Superior temporal gyrus (tissue), 1 donor: ENCODE measurements at regions not wholly inside any gene's neighbourhood (a gene's known extent, or its start where the extent isn't known, plus 50 kb on each side); places are given as distances from the start of the nearest gene placed in this dataset.

Source experiments
- DNase-seq: peaks from one replicate; pipeline ENCODE4 v3.0.0-alpha.2; 2016; ENCODE audit errors: extremely low spot score

GRCh38 chr5:125203912-125204311 is 457.5 kb upstream of the ZNF608 start:
- DNase-seq: no peak

GRCh38 chr5:125205601-125206225 is 459.3 kb upstream of the ZNF608 start:
- no peak for DNase-seq

GRCh38 chr5:125207856-125208255 is 461.4 kb upstream of the ZNF608 start:
- DNase-seq: no peak

- no peak for DNase-seq
These were observed 463.2 kb upstream of the ZNF608 start for GRCh38 chr5:125209650-125210049.

- no peak for DNase-seq
These were observed 464.0 kb upstream of the ZNF608 start for GRCh38 chr5:125210242-125210947.

GRCh38 chr5:125214080-125214479 is 467.6 kb upstream of the ZNF608 start:
- no peak for DNase-seq

- no peak for DNase-seq
These were observed 469.2 kb upstream of the ZNF608 start for GRCh38 chr5:125215593-125215992.

- DNase-seq: no peak
These were observed 473.3 kb upstream of the ZNF608 start for GRCh38 chr5:125219710-125220109.

GRCh38 chr5:125220284-125220683 is 473.8 kb upstream of the ZNF608 start:
- DNase-seq: no peak

- DNase-seq: no peak
These were observed 476.3 kb upstream of the ZNF608 start for GRCh38 chr5:125222597-125223240.

- DNase-seq: no peak
These were observed 479.0 kb upstream of the ZNF608 start for GRCh38 chr5:125225424-125225823.

- no peak for DNase-seq
These were observed 480.4 kb upstream of the ZNF608 start for GRCh38 chr5:125226825-125227224.

- no peak for DNase-seq
These were observed 481.1 kb upstream of the ZNF608 start for GRCh38 chr5:125227333-125228095.

- no peak for DNase-seq
These were observed 482.1 kb upstream of the ZNF608 start for GRCh38 chr5:125228363-125229070.

GRCh38 chr5:125229556-125229955 is 483.1 kb upstream of the ZNF608 start:
- no peak for DNase-seq

- DNase-seq: no peak
These were observed 486.4 kb upstream of the ZNF608 start for GRCh38 chr5:125232779-125233230.

GRCh38 chr5:125233944-125234343 is 487.5 kb upstream of the ZNF608 start:
- no peak for DNase-seq

GRCh38 chr5:125236007-125236406 is 489.6 kb upstream of the ZNF608 start:
- no peak for DNase-seq

GRCh38 chr5:125236981-125237380 is 490.5 kb upstream of the ZNF608 start:
- DNase-seq: peak; percentile 39

GRCh38 chr5:125244531-125244930 is 498.1 kb upstream of the ZNF608 start:
- DNase-seq: no peak

- DNase-seq: no peak
These were observed 498.8 kb upstream of the ZNF608 start for GRCh38 chr5:125245216-125245615.

- DNase-seq: no peak
These were observed 503.0 kb upstream of the ZNF608 start for GRCh38 chr5:125249400-125249799.
